ENCODE measurements at regions not wholly inside any gene's neighbourhood (a gene's known extent, or its start where the extent isn't known, plus 50 kb on each side); places are given as distances from the start of the nearest gene placed in this dataset.

GRCh38 chr15:66982250-66982649 is 83.2 kb upstream of the SMAD3 start:
- TF ChIP-seq, protein P1, sequence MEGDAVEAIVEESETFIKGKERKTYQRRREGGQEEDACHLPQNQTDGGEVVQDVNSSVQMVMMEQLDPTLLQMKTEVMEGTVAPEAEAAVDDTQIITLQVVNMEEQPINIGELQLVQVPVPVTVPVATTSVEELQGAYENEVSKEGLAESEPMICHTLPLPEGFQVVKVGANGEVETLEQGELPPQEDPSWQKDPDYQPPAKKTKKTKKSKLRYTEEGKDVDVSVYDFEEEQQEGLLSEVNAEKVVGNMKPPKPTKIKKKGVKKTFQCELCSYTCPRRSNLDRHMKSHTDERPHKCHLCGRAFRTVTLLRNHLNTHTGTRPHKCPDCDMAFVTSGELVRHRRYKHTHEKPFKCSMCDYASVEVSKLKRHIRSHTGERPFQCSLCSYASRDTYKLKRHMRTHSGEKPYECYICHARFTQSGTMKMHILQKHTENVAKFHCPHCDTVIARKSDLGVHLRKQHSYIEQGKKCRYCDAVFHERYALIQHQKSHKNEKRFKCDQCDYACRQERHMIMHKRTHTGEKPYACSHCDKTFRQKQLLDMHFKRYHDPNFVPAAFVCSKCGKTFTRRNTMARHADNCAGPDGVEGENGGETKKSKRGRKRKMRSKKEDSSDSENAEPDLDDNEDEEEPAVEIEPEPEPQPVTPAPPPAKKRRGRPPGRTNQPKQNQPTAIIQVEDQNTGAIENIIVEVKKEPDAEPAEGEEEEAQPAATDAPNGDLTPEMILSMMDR (IDR thresholded peaks at IDR 0.05; ENCODE audit: unreplicated experiment): no peak
- Mint-ChIP-seq H3K27ac (ENCODE audit: unreplicated experiment) (no peak overlapping the region), H3K4me1 (ENCODE audit: unreplicated experiment) (no peaks in the 10 kb centered on the region), H3K27me3 (ENCODE audit: unreplicated experiment) (no peaks in the 10 kb centered on the region), H3K36me3 (ENCODE audit: low read depth, unreplicated experiment) (no peaks in the 10 kb centered on the region), H3K4me3 (ENCODE audit: unreplicated experiment) (no peak overlapping the region), H3K9me3 (ENCODE audit: unreplicated experiment) (no peaks in the 10 kb centered on the region)
- no peak for DNase-seq (ENCODE audit: low spot score)

DNA sequence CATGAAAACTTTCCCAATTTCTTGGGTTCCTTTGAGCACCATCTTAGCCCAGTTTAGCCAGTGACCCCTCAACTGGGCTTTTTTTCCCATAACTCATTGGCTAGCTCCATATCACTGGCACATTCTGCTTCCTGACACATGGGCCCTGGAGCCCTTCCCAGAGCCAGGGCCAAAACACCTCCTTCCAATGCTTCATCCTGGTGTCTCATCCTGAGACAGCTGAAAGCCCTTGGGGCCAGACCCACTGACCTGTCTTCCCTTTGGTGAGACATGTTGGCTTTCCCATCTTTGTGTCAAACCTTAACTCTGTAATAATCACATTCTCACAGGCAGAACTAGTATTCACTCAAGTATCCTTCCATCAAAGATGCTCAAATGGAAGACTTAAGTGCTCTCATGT is 82.6 kb upstream of the SMAD3 start:
- no peak overlapping the region for H3K4me3 Mint-ChIP-seq (ENCODE audit: unreplicated experiment)
- no peak overlapping the region for H3K27ac Mint-ChIP-seq (ENCODE audit: unreplicated experiment)
- H3K9me3 Mint-ChIP-seq (ENCODE audit: unreplicated experiment): no peaks in the 10 kb centered on the region
- no peak for DNase-seq (ENCODE audit: low spot score)
- H3K4me1 Mint-ChIP-seq (ENCODE audit: unreplicated experiment): no peaks in the 10 kb centered on the region
- TF ChIP-seq, protein P1 (IDR thresholded peaks at IDR 0.05; ENCODE audit: unreplicated experiment): no peak
- no peaks in the 10 kb centered on the region for H3K27me3 Mint-ChIP-seq (ENCODE audit: unreplicated experiment)
- no peaks in the 10 kb centered on the region for H3K36me3 Mint-ChIP-seq (ENCODE audit: low read depth, unreplicated experiment)

DNA sequence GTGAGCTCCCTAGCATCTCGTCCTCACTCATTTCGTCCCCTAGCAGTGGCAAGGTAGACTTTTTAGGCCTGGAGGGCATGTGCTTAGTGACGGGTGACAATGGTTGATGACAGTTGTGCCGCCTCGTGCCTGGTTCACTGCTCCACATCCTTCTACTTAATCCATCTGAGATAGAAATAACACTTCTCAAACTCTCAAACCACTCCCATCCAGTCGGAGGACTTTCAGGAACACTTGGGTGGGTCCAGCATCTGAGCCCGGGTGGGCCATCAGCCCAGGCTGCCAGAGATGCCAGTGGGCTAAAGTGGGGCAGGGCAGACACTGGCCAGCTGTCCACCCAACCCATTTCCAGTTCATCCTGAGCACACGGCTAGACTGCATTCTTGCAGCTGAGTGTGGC is 79.7 kb upstream of the SMAD3 start:
- Mint-ChIP-seq H3K4me1 (ENCODE audit: unreplicated experiment) (no peaks in the 10 kb centered on the region), H3K27me3 (ENCODE audit: unreplicated experiment) (no peaks in the 10 kb centered on the region), H3K36me3 (ENCODE audit: low read depth, unreplicated experiment) (no peaks in the 10 kb centered on the region), H3K9me3 (ENCODE audit: unreplicated experiment) (no peaks in the 10 kb centered on the region), H3K27ac (ENCODE audit: unreplicated experiment) (no peak overlapping the region), H3K4me3 (ENCODE audit: unreplicated experiment) (no peak overlapping the region)
- no peak for DNase-seq (ENCODE audit: low spot score)
- TF ChIP-seq, protein P1 (IDR thresholded peaks at IDR 0.05; ENCODE audit: unreplicated experiment): no peak

- Mint-ChIP-seq H3K36me3 (ENCODE audit: low read depth, unreplicated experiment) (no peaks in the 10 kb centered on the region), H3K4me1 (ENCODE audit: unreplicated experiment) (no peaks in the 10 kb centered on the region), H3K27ac (ENCODE audit: unreplicated experiment) (no peak overlapping the region), H3K4me3 (ENCODE audit: unreplicated experiment) (no peak overlapping the region), H3K27me3 (ENCODE audit: unreplicated experiment) (no peaks in the 10 kb centered on the region), H3K9me3 (ENCODE audit: unreplicated experiment) (no peaks in the 10 kb centered on the region)
- TF ChIP-seq, protein P1 (IDR thresholded peaks at IDR 0.05; ENCODE audit: unreplicated experiment): no peak
- no peak for DNase-seq (ENCODE audit: low spot score)
These were observed 78.5 kb upstream of the SMAD3 start for GRCh38 chr15:66986951-66987350.

DNA sequence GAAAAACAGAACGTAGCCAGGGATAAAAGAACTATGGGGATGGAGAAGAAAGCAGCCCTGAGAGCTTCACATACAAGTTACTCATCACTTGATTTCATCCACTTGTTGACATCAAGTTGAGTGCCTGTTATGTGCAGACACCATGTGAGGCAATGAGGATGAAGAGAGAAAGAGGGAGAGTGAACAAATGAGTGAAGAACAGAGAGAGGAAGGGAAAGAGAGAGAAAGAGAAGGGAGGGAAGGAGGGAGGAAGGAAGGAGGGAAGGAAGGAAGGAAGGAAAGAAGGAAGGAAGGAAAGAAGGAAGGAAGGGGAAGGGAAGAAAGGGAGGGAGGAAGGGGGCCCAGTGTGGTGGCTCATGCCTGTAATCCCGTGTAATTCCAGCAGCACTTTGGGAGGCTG is 72.3 kb upstream of the SMAD3 start:
- H3K36me3 Mint-ChIP-seq (ENCODE audit: low read depth, unreplicated experiment): no peaks in the 10 kb centered on the region
- no peak overlapping the region for H3K4me3 Mint-ChIP-seq (ENCODE audit: unreplicated experiment)
- H3K9me3 Mint-ChIP-seq (ENCODE audit: unreplicated experiment): no peaks in the 10 kb centered on the region
- TF ChIP-seq, protein P1 (IDR thresholded peaks at IDR 0.05; ENCODE audit: unreplicated experiment): no peak
- H3K27ac Mint-ChIP-seq (ENCODE audit: unreplicated experiment): no peak overlapping the region
- H3K4me1 Mint-ChIP-seq (ENCODE audit: unreplicated experiment): no peaks in the 10 kb centered on the region
- no peak for DNase-seq (ENCODE audit: low spot score)
- H3K27me3 Mint-ChIP-seq (ENCODE audit: unreplicated experiment): no peaks in the 10 kb centered on the region

All from endothelial cell (in vitro differentiated cells).